B cell (primary cell): ENCODE measurements at regions not wholly inside any gene's neighbourhood (a gene's known extent, or its start where the extent isn't known, plus 50 kb on each side); places are given as distances from the start of the nearest gene placed in this dataset.

Experiments used
- EZH2 ChIP-seq: IDR thresholded peaks from 2 replicates; pipeline ENCODE4 v1.6.1; 2012; ENCODE audit warnings: borderline replicate concordance, low read depth, mild to moderate bottlenecking, moderate library complexity, low read length; ENCODE audit not compliant: insufficient read depth, poor library complexity, severe bottlenecking
- TF ChIP-seq, protein P1 (sequence below): fragments of 200-600 bp; IDR thresholded peaks from one replicate; pipeline ENCODE4 v1.8.0; 2022; ENCODE audit warnings: antibody characterized with exemption, mild to moderate bottlenecking

DNA sequence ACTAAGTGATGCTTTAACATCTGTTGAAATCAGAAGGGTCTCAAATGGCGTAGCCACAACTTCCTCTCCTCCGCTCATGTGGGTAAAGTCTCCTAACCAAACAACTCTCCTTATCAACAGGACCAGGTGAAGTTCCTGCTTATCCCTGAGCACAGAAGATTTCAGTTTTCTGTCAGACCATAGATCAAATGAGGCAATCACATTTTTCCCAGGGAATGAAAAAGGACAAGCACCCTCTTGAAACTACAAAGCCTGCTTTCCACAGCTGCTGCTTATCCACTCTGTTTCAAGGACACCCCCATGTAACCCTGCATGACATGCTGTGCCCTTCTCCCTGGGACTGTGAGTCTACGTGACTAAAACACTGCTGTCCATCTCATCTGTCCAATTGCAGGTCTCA, 788.3 kb upstream of the SLITRK5 start:
- TF ChIP-seq, protein P1, sequence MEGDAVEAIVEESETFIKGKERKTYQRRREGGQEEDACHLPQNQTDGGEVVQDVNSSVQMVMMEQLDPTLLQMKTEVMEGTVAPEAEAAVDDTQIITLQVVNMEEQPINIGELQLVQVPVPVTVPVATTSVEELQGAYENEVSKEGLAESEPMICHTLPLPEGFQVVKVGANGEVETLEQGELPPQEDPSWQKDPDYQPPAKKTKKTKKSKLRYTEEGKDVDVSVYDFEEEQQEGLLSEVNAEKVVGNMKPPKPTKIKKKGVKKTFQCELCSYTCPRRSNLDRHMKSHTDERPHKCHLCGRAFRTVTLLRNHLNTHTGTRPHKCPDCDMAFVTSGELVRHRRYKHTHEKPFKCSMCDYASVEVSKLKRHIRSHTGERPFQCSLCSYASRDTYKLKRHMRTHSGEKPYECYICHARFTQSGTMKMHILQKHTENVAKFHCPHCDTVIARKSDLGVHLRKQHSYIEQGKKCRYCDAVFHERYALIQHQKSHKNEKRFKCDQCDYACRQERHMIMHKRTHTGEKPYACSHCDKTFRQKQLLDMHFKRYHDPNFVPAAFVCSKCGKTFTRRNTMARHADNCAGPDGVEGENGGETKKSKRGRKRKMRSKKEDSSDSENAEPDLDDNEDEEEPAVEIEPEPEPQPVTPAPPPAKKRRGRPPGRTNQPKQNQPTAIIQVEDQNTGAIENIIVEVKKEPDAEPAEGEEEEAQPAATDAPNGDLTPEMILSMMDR, result no peak
- TF ChIP-seq EZH2, result no peak
